ENCODE measurements at regions not wholly inside any gene's neighbourhood (a gene's known extent, or its start where the extent isn't known, plus 50 kb on each side); places are given as distances from the start of the nearest gene placed in this dataset.

DNA sequence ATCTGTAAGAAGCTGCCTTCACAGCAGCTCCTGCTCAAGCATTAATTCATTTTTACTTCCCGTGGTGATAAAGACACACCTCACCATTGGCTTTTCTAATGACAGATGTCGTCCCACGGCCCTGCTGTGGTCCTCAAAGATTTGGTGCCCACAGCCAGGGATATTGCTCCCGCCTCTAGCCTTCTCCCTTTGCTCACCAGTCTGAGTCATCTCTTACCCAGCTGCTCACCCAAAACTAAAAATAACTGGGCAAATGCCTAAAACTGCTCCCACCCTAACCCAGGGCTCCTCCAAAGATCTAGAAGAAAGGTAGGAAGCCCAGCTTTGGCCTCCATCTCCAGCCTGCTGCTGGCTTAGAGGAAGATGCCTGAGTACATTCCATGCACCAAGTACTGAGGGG lies 371.1 kb upstream of the ZNF507 start:
- Histone ChIP-seq H3K27ac (ENCODE audit: low read depth, low read length, poor library complexity, severe bottlenecking) (no peak overlapping the region), H4K20me1 (ENCODE audit: insufficient read depth, low read length) (no peaks in the 10 kb centered on the region), H3K79me2 (ENCODE audit: insufficient read depth, low read depth, low read length) (no peaks in the 10 kb centered on the region), H3K36me3 (ENCODE audit: insufficient read depth, low read length) (no peaks in the 10 kb centered on the region), H3K9me2 (ENCODE audit: insufficient read depth, low read length) (no peaks in the 10 kb centered on the region), H3K4me1 (ENCODE audit: insufficient read depth, low read length, poor library complexity, severe bottlenecking) (no peaks in the 10 kb centered on the region), H3K4me3 (ENCODE audit: low read depth, low read length, poor library complexity, severe bottlenecking) (no peak overlapping the region), H2AFZ (ENCODE audit: low read length) (no peak overlapping the region), H3K9me3 (ENCODE audit: low read length) (no peaks in the 10 kb centered on the region), H3K4me2 (ENCODE audit: low read length) (no peak overlapping the region)
- CTCF ChIA-PET (ENCODE audit: unreplicated experiment), result no interaction called here
- intact Hi-C loops (cut with micrococcal nuclease; ENCODE audit: unreplicated experiment), result no loop called here
- DNase-seq (ENCODE audit: low spot score), result no peak
- BruUV-seq (replicated peaks), result no TSS peak
- POLR2A ChIA-PET, result no interaction called here
- TF ChIP-seq CTCF (conservative IDR thresholded peaks at IDR 0.05; ENCODE audit: low read length) (no peak), EZH2phosphoT487 (IDR thresholded peaks at IDR 0.05; ENCODE audit: borderline replicate concordance, low read depth, low read length) (no peak)

GRCh38 chr19:31974941-31975340 lies 370.5 kb upstream of the ZNF507 start:
- TF ChIP-seq CTCF (conservative IDR thresholded peaks at IDR 0.05; ENCODE audit: low read length) (no peak), EZH2phosphoT487 (IDR thresholded peaks at IDR 0.05; ENCODE audit: borderline replicate concordance, low read depth, low read length) (no peak)
- intact Hi-C loops (cut with micrococcal nuclease; ENCODE audit: unreplicated experiment), result no loop called here
- DNase-seq (ENCODE audit: low spot score), result no peak
- Histone ChIP-seq H2AFZ (ENCODE audit: low read length) (no peak overlapping the region), H3K9me2 (ENCODE audit: insufficient read depth, low read length) (no peaks in the 10 kb centered on the region), H3K79me2 (ENCODE audit: insufficient read depth, low read depth, low read length) (no peaks in the 10 kb centered on the region), H4K20me1 (ENCODE audit: insufficient read depth, low read length) (no peaks in the 10 kb centered on the region), H3K4me3 (ENCODE audit: low read depth, low read length, poor library complexity, severe bottlenecking) (no peak overlapping the region), H3K4me1 (ENCODE audit: insufficient read depth, low read length, poor library complexity, severe bottlenecking) (no peaks in the 10 kb centered on the region), H3K4me2 (ENCODE audit: low read length) (no peak overlapping the region), H3K9me3 (ENCODE audit: low read length) (no peaks in the 10 kb centered on the region), H3K36me3 (ENCODE audit: insufficient read depth, low read length) (no peaks in the 10 kb centered on the region), H3K27ac (ENCODE audit: low read depth, low read length, poor library complexity, severe bottlenecking) (no peak overlapping the region)
- no TSS peak for BruUV-seq (replicated peaks)
- ChIA-PET POLR2A (no interaction called here), CTCF (ENCODE audit: unreplicated experiment) (no interaction called here)

DNA sequence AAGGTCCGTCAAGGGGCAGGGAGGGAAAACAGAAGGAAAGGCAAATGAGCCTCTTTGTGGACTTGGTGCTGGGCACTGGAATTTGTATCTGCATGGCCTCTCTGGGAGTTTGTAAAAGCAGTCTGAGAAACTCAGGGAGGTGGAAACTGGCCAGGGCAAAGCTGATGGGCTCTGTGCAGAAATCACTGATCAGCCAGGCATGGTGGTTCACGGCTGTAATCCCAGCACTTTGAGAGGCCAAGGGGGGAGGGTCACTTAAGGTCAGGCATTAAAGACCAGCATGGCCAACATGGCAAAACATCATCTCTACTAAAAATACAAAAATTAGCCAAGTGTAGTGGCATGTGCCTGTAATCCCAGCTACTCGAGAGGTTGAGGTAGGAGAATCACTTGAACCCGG lies 369.9 kb upstream of the ZNF507 start:
- no peaks in the 10 kb centered on the region for H3K79me2 ChIP-seq (ENCODE audit: insufficient read depth, low read depth, low read length)
- intact Hi-C loops (cut with micrococcal nuclease; ENCODE audit: unreplicated experiment), result no loop called here
- no peaks in the 10 kb centered on the region for H4K20me1 ChIP-seq (ENCODE audit: insufficient read depth, low read length)
- H3K36me3 ChIP-seq (ENCODE audit: insufficient read depth, low read length), result no peaks in the 10 kb centered on the region
- ChIA-PET CTCF (ENCODE audit: unreplicated experiment) (no interaction called here), POLR2A (no interaction called here)
- no peak overlapping the region for H3K27ac ChIP-seq (ENCODE audit: low read depth, low read length, poor library complexity, severe bottlenecking)
- H3K9me3 ChIP-seq (ENCODE audit: low read length), result no peaks in the 10 kb centered on the region
- no peaks in the 10 kb centered on the region for H3K9me2 ChIP-seq (ENCODE audit: insufficient read depth, low read length)
- H2AFZ ChIP-seq (ENCODE audit: low read length), result no peak overlapping the region
- H3K4me2 ChIP-seq (ENCODE audit: low read length), result no peak overlapping the region
- BruUV-seq (replicated peaks), result no TSS peak
- no peak for TF ChIP-seq CTCF (conservative IDR thresholded peaks at IDR 0.05; ENCODE audit: low read length)
- no peak for TF ChIP-seq EZH2phosphoT487 (IDR thresholded peaks at IDR 0.05; ENCODE audit: borderline replicate concordance, low read depth, low read length)
- H3K4me1 ChIP-seq (ENCODE audit: insufficient read depth, low read length, poor library complexity, severe bottlenecking), result no peaks in the 10 kb centered on the region
- H3K4me3 ChIP-seq (ENCODE audit: low read depth, low read length, poor library complexity, severe bottlenecking), result no peak overlapping the region
- no peak for DNase-seq (ENCODE audit: low spot score)
